BLaER1 (cell line): ENCODE measurements at regions not wholly inside any gene's neighbourhood (a gene's known extent, or its start where the extent isn't known, plus 50 kb on each side); places are given as distances from the start of the nearest gene placed in this dataset.

Experiments used
- H3K27ac ChIP-seq: shearing (Covaris generic); formaldehyde crosslinking; 2 replicates; pipeline ENCODE4 v1.8.1; 2022
- H3K27me3 ChIP-seq: shearing (Covaris generic); formaldehyde crosslinking; 2 replicates; pipeline ENCODE4 v1.8.1; 2022
- H3K36me3 ChIP-seq: shearing (Covaris generic); formaldehyde crosslinking; 2 replicates; pipeline ENCODE4 v1.8.1; 2022
- H3K4me1 ChIP-seq: shearing (Covaris generic); formaldehyde crosslinking; 2 replicates; pipeline ENCODE4 v1.8.1; 2022
- H3K4me2 ChIP-seq: shearing (Covaris generic); formaldehyde crosslinking; 2 replicates; pipeline ENCODE4 v1.8.1; 2022
- H3K4me3 ChIP-seq: shearing (Covaris generic); formaldehyde crosslinking; 2 replicates; pipeline ENCODE4 v1.8.1; 2022
- H3K9ac ChIP-seq: shearing (Covaris generic); formaldehyde crosslinking; 2 replicates; pipeline ENCODE4 v1.8.1; 2022
- H3K9me3 ChIP-seq: shearing (Covaris generic); formaldehyde crosslinking; 2 replicates; pipeline ENCODE4 v1.8.1; 2022
- H4K20me1 ChIP-seq: shearing (Covaris generic); formaldehyde crosslinking; 2 replicates; pipeline ENCODE4 v1.8.1; 2022
- Cebpa-rat ChIP-seq: shearing (Covaris generic); IDR thresholded peaks from 2 replicates; pipeline ENCODE4 v1.8.1; 2022

GRCh38 chr1:192940658-192941057 lies 118.5 kb downstream of the UCHL5 start:
- Histone ChIP-seq H3K9me3 (no peaks in the 10 kb centered on the region), H3K27ac (no peak overlapping the region), H3K36me3 (no peaks in the 10 kb centered on the region), H3K4me2 (no peak overlapping the region), H3K27me3 (no peaks in the 10 kb centered on the region), H3K9ac (no peak overlapping the region), H3K4me3 (no peak overlapping the region), H3K4me1 (no peaks in the 10 kb centered on the region), H4K20me1 (no peaks in the 10 kb centered on the region)
- no peak for TF ChIP-seq Cebpa-rat

DNA sequence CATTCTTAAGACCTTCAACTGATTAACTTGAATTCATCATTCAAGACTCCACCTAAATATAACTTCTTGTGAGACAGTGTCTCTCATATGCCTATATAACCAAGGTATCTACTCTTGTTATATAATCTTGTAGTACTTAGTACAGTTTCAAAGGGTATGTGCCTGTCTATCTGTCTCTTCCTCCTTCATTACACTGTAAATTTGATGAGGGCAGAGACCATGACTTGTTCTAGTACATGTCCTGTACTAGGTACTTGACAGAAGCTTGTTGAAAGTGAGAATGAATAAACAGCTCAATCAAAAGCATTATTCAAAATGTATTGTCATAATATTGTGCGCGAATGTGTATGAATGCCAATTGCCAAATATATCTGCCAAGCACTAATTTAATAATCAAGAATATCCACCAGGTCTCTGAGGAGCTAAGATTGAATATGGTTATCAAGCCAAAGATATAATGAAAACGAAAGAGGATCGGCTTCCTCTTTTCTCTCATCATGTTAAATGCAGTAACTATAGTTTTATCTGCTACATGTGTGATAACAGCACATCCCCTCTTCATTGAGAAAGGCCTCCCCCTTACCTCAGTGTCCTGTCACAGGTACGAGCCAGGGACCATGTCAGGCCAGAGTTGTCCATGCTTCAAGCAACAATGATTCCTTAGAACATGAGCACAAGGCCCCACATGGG lies 117.3 kb downstream of the UCHL5 start:
- no peaks in the 10 kb centered on the region for H3K36me3 ChIP-seq
- H3K27ac ChIP-seq = no peak overlapping the region
- no peaks in the 10 kb centered on the region for H3K27me3 ChIP-seq
- H3K9me3 ChIP-seq = no peaks in the 10 kb centered on the region
- H4K20me1 ChIP-seq = no peaks in the 10 kb centered on the region
- H3K4me1 ChIP-seq = no peaks in the 10 kb centered on the region
- H3K4me2 ChIP-seq = no peak overlapping the region
- no peak overlapping the region for H3K9ac ChIP-seq
- no peak overlapping the region for H3K4me3 ChIP-seq
- no peak for TF ChIP-seq Cebpa-rat

- no peaks in the 10 kb centered on the region for H3K4me1 ChIP-seq
- no peak overlapping the region for H3K4me2 ChIP-seq
- no peaks in the 10 kb centered on the region for H3K36me3 ChIP-seq
- no peaks in the 10 kb centered on the region for H3K27me3 ChIP-seq
- no peaks in the 10 kb centered on the region for H3K9me3 ChIP-seq
- H3K4me3 ChIP-seq = no peak overlapping the region
- H3K27ac ChIP-seq = no peak overlapping the region
- no peak for TF ChIP-seq Cebpa-rat
- H3K9ac ChIP-seq = no peak overlapping the region
- H4K20me1 ChIP-seq = no peaks in the 10 kb centered on the region
These were observed 116.1 kb downstream of the UCHL5 start for GRCh38 chr1:192943108-192943507.

GRCh38 chr1:192943522-192943921 lies 115.6 kb downstream of the UCHL5 start:
- no peak overlapping the region for H3K9ac ChIP-seq
- H3K27me3 ChIP-seq = no peaks in the 10 kb centered on the region
- no peaks in the 10 kb centered on the region for H3K36me3 ChIP-seq
- H3K27ac ChIP-seq = no peak overlapping the region
- H3K9me3 ChIP-seq = no peaks in the 10 kb centered on the region
- no peak overlapping the region for H3K4me3 ChIP-seq
- no peak for TF ChIP-seq Cebpa-rat
- H4K20me1 ChIP-seq = no peaks in the 10 kb centered on the region
- no peak overlapping the region for H3K4me2 ChIP-seq
- H3K4me1 ChIP-seq = no peaks in the 10 kb centered on the region

GRCh38 chr1:192945390-192946130 lies 113.6 kb downstream of the UCHL5 start:
- Histone ChIP-seq H3K4me1 (no peaks in the 10 kb centered on the region), H3K27me3 (no peaks in the 10 kb centered on the region), H3K27ac (no peak overlapping the region), H3K9ac (no peak overlapping the region), H3K4me3 (no peak overlapping the region), H3K36me3 (no peaks in the 10 kb centered on the region), H4K20me1 (no peaks in the 10 kb centered on the region), H3K4me2 (no peak overlapping the region), H3K9me3 (no peaks in the 10 kb centered on the region)
- TF ChIP-seq Cebpa-rat = no peak

- no peaks in the 10 kb centered on the region for H3K4me1 ChIP-seq
- no peak overlapping the region for H3K9ac ChIP-seq
- H3K4me2 ChIP-seq = no peak overlapping the region
- no peak overlapping the region for H3K4me3 ChIP-seq
- no peaks in the 10 kb centered on the region for H3K27me3 ChIP-seq
- H3K9me3 ChIP-seq = no peaks in the 10 kb centered on the region
- no peaks in the 10 kb centered on the region for H3K36me3 ChIP-seq
- no peaks in the 10 kb centered on the region for H4K20me1 ChIP-seq
- no peak overlapping the region for H3K27ac ChIP-seq
- no peak for TF ChIP-seq Cebpa-rat
These were observed 109.4 kb downstream of the UCHL5 start for GRCh38 chr1:192949783-192950182.

GRCh38 chr1:192950926-192951325 lies 108.2 kb downstream of the UCHL5 start:
- Histone ChIP-seq H3K9ac (no peak overlapping the region), H3K27ac (no peak overlapping the region)
- TF ChIP-seq Cebpa-rat = no peak

DNA sequence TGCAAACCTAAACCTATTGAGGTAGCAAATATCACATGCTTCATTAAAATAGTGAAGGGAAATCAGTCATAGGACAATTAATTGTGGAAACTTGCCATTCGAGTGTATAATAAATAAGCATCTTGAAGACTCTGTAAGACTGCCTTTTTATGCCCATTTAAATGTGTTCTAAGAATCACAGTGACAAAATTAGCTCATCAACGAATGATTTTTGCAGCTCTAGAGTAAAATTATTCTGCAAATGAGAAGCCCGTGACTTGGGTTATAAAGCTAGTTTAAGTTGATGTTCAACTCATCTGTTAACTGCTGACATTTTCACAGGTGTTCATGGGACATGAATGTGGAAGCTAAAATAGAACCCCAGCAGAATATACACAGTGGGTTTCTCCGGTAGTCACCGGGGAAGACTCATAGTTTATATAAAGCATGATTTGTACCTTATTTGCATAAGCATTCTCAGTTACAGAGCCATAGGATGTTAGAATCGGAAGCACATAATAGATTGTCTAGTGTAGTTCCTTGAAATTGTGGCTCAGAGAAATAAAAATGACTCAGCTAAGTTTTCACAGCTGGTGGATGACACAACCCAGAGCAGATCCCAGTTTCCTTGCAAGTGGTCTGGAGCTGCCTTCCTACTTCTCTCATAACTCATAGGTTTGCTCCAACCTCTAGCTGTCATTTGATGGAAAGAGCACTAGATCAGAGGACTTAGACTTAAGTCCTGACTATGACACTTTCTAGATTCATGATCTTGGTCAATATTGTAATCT lies 107.3 kb downstream of the UCHL5 start:
- H3K27me3 ChIP-seq = no peaks in the 10 kb centered on the region
- no peaks in the 10 kb centered on the region for H4K20me1 ChIP-seq
- no peak overlapping the region for H3K4me3 ChIP-seq
- H3K9ac ChIP-seq = no peak overlapping the region
- no peak for TF ChIP-seq Cebpa-rat
- no peak overlapping the region for H3K27ac ChIP-seq
- H3K4me1 ChIP-seq = no peaks in the 10 kb centered on the region
- no peaks in the 10 kb centered on the region for H3K9me3 ChIP-seq
- H3K36me3 ChIP-seq = no peaks in the 10 kb centered on the region
- H3K4me2 ChIP-seq = no peak overlapping the region

More at GRCh38 chr1:192950926-192951325, 108.2 kb downstream of the UCHL5 start:
- Histone ChIP-seq H3K9me3 (no peaks in the 10 kb centered on the region), H3K4me3 (no peak overlapping the region), H4K20me1 (no peaks in the 10 kb centered on the region), H3K27me3 (no peaks in the 10 kb centered on the region), H3K4me2 (no peak overlapping the region), H3K4me1 (no peaks in the 10 kb centered on the region), H3K36me3 (no peaks in the 10 kb centered on the region)

- Histone ChIP-seq H3K9ac (no peak overlapping the region), H3K27ac (no peak overlapping the region), H3K4me2 (no peak overlapping the region), H3K4me1 (no peaks in the 10 kb centered on the region), H3K27me3 (no peaks in the 10 kb centered on the region), H3K9me3 (no peaks in the 10 kb centered on the region), H3K4me3 (no peak overlapping the region), H4K20me1 (no peaks in the 10 kb centered on the region), H3K36me3 (no peaks in the 10 kb centered on the region)
- no peak for TF ChIP-seq Cebpa-rat
These were observed 106.5 kb downstream of the UCHL5 start for GRCh38 chr1:192952646-192953045.
